Stimulated activated CD4-positive, alpha-beta T cell treated with anti-CD3 and anti-CD28 coated beads, TNF-alpha, amount 100 ng/mL, for 24 hours (primary cell): ENCODE measurements at regions not wholly inside any gene's neighbourhood (a gene's known extent, or its start where the extent isn't known, plus 50 kb on each side); places are given as distances from the start of the nearest gene placed in this dataset.
"Not testable (repeated sequence)": the region's sequence is repeated elsewhere in the genome, so short reads cannot be mapped to it uniquely, and the experiment has no call there.

Experiments
- DNase-seq, 3 experiments: peaks; one replicate each; pipeline ENCODE4 v3.0.0-alpha.2; 2020; ENCODE audit warnings: low read depth in 3 of 3

DNA sequence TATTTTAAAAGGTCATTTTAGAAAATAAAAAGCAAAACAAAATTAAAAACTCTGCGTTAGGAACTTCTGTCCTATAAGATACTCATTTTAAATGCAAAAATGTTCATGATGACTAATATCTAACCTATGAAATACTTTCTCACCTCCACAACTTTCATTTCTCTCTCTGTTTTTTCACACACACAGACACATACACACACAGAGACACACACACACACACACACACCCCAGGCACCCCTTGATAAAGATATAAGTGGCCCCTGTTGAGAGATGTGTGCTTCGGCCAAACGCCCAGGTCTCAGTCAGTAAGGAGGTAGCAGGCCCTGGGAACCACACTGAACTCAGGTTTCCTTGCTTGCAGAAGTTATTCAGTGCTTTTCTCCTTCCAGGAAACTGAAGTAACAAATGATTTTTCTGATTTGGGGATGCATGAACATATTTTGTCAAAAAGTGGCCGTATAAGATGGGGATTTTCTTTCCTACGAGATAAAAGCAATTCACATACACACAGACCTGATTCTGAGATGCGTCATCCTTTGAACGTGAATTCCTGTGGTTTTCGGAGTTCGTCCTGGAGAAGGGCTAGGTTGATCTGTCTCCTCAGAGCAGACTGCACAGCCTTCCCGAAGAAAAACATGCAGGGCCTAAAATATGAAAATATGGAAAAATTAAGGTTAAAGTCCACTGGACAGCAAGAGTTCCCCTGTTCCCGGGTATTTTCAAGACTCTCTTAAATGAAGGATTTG is 306.8 kb upstream of the FOXQ1 start:
- no peak for DNase-seq

DNA sequence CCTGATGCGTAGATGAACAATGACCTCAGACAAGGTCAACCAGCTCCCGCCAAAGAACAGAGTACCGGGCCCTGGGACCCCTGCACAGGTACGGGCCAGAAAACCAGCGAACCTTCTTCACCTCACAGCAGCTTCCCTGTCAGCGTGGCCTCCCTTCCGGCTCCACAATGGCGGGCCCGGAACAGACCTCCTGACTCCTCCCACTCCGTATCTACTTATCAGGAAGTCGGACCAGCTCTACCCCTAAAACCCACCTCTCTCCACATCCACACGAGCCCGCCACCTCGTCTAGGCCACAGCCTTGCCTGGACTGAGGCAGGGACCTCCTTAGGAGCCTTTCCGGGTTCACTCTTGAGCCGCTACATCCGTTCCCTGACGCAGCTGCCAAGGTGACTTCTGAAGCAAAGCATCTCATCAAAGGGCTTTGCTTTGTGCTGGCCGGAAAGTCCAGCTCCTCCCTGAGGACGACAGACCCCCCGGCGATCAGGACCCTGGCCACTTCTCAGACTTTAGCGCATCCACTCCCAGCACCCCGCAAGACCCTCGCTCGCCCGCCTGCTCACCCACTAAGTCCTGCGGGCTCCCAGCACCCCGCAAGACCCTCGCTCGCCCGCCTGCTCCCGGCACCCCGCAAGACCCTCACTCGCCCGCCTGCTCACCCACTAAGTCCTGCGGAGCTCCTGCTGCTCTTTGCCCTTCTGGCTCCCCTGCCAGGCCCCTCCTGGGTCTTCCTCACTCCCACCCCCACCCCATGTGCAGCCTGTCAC is 308.3 kb upstream of the FOXQ1 start:
- DNase-seq = no peak

DNA sequence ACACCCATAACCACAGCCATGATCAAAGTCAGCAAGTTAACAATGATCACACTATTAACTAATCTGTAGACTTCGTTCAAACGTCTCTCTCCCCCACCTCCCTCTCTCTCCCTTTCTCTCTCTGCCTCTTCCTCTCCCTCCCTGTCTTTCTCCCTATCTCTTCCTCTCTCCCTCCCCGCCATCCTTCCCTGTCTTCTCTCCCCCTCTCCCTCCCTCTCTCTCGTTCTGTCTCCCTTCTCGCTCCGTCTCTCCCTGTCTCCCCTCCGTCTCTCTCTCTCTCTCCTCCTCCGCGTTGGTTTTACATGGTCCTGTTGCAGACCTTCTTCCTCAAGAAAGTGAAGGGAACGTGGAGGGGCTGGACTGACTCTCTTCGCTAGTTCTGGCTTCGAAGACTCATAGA is 308.9 kb upstream of the FOXQ1 start:
- DNase-seq = no peak

DNA sequence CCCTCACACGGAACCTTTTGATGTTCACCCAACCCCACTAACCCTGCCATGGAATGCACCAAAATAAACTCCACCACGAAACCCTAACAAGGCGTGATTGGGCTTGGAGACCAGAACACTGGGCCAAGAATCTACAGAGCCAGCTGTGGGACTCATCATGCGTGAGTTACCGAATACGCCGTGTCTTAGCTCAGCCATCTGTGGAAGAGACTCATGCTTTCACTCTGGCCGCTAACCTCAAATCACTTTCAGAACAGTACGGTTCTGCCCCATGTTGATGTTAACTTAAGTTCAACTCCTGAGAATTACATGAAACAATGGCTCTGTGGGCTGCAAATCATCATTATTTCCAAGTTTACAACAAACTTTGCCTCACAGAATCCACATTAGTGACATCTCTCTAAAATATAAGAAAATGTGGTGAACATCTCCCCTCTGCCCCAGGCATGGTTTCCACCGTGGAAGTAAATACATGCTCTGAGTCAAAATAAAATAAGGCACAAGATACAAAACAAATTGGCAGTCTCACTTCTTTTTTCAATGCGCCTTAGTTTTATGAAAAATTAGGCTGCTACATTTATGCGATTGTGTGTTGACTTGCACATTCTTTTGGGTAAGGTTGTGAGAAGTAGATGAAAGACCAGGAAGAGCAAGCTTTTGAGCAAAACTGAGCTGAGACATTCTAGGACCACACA is 308.9 kb upstream of the EXOC2 start:
- DNase-seq = no peak

DNA sequence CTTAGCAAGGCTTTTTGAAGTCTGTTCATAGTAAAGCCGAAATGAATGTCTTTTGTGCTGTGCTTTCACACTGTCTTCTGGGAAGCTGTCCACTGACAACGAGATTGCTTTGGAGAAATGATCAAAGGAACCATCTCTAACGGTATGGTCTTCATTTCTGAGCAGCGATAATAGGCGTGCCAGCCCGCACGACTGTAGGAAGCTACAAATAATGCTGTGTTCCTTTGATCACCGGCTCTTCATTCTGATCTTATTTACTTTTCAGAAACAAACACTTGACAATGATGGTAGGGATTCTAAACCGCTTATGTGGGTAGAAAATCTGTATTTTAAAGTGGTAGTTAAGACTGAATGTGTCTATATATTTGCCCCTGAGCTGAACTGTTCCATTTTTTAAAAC is 306.6 kb upstream of the EXOC2 start:
- DNase-seq = no peak

DNA sequence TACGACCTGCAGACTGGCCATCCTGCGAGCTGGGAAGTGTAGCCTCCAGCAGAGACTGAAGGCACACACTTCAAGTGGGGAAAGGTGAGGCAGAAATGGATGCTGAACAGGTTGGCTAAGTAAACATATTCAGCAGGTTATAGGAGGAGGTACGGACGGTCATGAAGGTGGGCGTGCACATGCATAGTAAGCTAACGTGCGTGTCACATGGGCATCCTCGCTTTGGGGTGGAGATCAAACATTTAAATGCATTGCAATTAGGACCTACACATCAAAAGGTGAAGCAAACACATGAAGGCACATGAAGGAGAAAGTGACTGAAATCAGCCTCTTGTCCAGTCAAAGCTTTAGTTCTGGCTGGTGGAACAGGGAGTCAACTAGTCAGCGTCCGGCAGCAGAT is 305.6 kb upstream of the EXOC2 start:
- DNase-seq = no peak

DNA sequence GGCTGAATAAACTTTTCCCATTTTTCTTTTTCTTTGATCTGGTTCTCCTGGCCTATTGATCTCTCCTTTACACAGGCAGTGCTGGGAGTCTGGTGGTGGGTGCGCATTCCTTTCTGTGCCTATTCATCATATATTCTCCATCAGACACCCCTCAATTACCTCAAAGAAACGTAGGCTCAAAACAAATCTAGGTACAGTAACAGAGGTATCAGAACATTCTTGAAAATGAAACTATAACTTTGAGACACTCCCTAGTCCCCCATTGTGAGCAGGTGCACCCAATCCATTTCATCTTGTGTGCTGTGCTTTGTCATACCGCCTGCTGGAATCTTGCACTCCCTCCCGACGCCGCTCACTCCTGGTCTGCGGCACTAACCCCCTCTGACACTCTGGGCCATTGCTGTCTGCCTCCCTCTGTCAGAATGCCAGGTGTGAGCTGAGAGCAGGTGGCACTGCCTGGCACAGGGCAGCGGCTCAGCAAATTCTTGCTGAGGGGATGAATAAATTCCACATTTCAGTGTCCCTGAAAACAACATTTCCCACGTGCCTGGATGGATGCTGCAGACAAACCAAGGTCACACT is 303.4 kb upstream of the EXOC2 start:
- no peak for DNase-seq

DNA sequence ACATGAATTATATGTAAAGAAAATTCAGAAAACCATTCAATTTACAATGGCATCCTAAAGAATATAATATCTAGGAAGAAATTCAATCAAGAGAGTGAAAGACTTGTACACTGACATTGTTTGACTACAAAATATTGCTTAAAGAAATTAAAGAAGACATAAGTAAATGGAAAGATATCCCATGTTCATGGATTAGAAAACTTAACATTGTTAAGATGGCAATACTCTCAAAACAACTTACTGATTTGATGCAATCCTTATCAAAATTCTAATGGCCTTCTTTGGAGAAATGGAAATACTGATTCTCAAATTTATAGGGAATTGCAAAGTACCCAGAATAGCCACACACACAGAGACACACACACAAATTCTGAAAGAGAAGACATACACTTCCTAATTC is 298.3 kb upstream of the EXOC2 start:
- no peak for DNase-seq

DNA sequence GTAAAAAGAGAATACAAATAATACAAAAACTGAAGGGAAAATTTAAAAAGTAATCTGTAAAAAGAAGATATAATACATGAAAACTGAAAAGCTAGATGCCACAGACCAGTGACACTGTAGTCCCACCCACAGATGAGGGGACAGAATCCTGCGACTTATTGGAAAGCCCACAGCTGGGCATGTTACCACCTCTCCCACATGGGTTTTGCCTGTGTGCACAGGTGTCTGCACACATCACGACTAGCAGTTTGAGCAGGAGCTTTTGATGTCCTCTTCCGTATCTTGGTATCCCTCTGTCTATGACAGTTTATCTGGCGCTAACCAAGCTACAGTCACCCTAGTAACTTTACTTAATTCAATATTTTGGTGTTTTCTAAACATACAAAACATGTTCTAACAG is 291.1 kb upstream of the EXOC2 start:
- DNase-seq = no peak

DNA sequence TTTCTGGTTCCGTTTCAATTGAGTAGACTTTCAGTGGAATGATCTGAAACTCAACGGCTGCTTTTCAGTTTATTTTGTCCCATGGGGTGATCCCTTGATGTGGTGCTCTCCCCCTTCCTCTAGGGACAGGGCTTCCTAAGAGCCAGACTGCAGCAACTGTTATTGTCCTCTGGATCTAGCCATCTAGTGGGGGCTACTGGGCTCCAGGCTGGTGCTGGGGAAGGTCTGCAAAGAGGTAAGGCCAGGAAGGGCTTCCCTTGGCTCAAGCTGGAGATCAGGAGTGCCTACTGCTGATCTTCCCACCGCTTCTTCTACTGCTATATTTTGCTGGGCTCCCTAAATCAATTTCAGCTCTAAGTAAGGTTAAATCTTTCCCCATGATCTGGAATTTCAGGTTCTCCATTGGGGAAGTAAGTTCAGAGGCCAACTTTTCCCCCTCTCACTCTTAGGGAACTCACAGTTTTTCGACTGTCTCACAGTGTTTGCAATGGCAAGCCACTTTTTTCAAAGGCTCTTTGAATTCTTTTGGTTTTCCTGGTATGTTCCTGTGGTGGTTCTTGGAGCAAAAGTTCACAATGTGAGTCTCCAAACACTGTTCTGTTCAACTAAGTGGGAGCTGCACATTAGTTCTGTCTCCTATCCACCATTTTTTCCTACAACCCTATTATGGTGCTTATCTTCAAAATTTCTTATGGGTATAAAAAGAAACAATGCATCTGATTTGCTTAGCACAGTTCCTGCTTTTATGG is 286.2 kb upstream of the EXOC2 start:
- DNase-seq = no peak

DNA sequence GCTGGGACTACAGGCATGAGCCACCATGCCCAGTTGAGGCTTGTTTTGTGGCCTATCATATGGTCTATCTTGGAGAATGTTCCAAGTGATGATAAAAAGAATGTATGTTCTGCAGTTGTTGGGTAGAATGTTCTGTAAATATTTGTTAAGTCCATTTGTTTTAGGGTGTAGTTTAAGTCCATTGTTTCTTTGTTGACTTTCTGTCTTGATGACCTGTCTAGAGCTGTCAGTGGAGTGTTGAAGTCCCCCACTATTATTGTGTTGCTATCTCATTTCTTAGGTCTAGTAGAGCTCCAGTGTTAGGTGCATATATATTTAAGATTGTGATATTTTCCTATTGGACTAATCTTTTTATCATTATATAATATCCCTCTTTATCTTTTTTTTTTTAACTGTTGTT is 284.3 kb upstream of the EXOC2 start:
- not testable (repeated sequence) for DNase-seq

DNA sequence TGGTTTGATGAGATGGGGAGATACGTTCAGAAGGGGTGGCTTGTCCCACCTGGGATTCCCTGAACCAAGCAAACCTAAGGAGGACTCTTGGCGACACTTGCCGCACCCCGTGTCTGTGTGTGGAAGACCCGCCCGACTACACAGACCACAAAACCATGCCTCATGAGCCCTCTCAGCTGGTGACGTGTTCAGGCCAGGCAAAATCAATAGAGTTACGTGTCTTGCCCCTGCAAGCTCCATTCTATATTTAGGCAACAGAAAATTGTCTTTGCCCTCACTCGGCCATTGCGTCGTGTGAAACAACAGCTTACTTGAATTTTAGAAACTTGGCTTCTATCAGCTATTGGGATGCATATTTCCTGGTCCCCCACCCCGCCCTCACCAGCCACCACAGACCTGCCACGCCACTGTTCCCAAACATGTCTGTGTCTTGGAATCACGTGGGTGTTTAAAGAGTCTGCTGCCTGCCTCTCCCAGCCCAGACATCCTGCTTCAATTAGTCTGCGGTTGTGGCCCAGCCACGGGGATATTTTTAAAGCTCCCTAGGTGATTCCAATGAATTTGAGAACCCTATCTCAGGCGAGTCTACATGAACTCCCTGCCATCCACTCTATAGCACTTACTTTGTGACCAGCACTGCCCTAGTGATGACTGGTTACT is 279.2 kb upstream of the EXOC2 start:
- DNase-seq = no peak

DNA sequence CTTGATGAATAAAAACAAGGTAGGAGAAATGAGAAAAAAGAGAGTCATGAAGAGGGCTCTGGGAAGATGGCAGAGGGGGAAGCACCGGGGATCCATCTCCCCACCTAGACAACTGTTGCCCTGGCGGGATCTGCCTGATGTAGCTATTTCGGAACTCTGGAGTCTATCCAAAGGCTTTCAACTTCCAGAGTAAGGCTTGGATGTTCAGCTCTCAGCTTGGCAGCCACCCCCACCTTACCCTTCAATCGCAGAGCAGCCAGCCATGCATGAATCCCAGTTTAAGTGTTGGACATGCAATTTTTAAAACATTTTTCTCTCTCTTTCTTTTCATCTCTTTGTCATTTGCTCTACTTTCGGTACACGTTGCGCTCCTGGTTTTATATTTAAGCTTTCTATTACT is 275.9 kb upstream of the EXOC2 start:
- no peak for DNase-seq

DNA sequence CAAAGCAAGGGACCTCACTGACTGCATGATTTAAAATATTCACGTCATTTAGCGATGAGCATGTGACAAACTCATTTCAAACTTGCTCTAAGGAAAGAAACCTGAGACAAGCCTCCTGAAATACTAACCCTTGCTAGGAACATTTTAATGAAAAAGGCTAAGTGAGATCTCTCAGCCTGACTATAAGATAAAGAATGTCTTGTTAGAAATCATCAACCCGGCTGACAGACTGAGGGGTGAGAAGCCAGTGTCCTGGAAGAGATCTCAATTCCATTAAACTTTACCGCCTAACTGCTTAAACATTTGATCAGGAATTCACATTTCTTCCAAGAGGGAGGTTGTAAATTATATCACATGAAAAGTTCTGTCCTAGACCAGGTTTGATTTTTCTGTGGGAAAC is 274.8 kb upstream of the EXOC2 start:
- no peak for DNase-seq

DNA sequence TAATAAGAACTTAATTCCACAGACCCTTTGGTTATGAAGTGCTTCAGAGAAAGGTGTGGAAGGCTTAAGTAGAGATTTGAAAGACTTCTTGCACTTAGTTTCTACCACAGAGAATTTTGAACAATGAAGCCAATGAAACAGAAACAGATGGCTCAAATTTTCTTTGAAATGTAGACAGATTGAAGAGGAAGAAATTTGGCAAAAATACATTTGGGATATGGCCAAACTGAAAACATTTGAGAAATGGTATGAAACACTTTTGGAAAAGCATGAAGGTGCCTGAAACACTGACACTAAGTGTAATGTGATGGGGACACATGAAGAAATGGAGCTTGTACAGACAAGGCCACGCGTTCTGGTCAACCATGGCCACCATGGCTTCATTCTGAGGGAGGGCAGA is 272.4 kb upstream of the EXOC2 start:
- DNase-seq = no peak

DNA sequence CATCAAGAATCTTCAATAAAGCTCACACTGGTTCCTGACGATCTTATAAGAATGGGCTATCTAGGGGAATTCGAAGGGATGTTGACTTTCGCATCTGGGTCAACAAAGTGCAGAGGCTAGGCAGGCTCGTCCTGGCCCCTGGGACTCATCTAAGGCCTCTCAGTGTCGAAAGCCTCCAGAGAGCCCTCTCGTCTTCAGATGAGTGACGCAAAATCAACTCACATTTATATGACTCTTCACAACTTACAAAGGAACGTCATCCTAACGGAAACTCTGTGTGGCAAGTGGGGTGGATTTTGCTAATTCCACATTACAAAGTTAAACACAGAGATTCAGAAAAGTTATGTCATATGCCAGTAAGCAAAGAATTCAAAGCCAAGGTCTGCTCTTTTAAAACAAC is 270.5 kb upstream of the EXOC2 start:
- DNase-seq = no peak

DNA sequence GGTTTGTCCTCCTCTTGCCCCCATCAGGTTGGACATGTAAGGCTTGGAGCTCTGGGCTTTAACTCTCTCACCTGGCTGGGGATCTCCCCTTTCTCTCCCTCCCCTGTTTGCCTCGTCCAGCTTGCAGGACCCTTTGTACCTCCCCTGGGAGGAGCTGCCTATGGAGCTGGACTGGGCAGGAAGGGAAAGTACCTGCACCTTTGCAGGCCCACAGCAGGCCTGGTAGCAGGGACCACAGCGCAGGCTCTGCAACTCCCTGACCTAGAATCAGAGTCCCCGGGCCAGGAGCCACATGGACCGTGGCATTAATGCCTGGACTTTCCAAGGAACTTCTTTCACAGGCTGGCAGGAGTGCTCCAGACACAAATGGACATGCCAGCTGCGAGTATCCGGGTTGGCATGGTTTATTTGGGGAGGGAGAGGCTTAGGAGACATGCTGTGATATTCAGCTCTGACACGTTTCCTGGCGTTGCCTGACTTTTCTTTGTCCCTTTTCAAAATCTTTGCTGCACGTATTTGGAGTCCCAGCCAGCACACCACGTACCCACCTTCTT is 268.5 kb upstream of the EXOC2 start:
- no peak for DNase-seq

DNA sequence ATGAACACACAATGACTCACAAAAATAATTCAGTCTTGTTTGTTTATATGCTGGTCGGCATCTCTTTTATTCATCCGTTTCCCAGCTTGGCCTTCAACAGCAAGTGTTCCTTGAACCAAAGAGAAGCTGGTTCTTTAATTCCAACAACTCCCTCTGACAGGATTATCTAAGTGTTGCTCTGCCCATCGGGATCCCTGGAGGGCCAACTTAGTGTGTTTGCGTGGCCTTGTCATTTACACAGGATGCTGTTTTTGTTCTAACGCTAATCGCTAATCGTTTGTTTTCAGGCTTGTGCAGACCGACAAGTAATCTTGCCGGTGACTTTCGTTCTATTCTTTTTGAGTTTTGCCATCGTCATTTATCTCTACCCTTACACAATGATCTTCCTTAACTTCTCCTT is 267.4 kb upstream of the EXOC2 start:
- no peak for DNase-seq

DNA sequence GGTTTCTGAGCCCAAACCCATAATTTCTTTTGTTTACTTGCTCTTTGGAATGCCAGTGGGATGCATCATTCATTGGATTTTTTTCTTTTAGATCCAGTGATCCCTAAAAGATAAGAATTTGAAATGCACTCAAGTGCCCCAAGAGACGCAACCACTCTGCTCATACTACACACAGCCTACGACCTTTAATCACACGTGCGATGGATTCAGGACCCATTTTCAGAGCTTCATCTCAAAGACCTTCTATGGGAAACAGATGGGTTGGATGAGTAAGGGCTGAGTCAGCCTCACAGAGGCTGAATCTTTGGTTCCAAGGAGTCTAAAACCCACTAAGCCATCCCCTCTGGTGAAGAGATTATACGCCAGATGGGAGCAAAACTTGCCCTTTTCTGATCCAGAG is 265.5 kb upstream of the EXOC2 start:
- DNase-seq = no peak

DNA sequence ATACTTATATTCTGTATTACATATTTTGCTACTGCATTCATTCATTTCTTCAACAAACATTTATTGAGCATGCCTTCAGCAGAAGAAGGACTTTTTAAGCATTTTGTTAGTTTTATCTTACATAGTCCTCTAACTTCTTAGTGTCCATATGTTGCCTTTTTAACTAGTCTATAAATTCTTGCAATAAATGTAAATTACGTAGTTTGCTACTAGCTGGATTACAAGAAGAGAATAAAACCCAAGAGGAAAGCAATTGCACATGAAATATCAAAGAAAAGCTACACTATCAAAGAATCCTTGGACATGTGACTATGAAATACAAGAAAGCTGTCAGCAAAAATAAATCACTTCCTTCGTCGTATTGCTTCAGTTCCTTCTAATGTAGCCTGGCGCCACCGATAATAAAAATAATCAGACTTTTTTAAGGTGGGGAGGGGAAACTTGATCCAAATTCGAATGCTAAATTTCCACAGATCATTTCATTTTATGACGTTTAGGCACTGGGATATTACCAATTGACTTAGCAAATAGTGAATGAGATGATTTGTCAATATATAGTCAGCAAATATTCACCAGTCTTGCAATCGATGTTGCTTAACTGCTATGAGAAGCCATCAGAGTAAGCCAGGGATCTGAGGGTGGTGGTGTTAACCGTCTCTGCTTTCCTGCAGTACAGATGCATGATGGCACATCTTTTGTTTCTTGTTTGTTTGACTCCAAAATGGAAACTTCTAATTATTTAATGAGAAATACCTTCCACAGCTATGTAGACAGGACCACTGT is 258.7 kb upstream of the EXOC2 start:
- DNase-seq = no peak
